Muscle of arm (tissue), 1 donor: ENCODE measurements at regions not wholly inside any gene's neighbourhood (a gene's known extent, or its start where the extent isn't known, plus 50 kb on each side); places are given as distances from the start of the nearest gene placed in this dataset.

Experiments
- DNase-seq: peaks from one replicate; pipeline ENCODE4 v3.0.0-alpha.2; 2013

DNA sequence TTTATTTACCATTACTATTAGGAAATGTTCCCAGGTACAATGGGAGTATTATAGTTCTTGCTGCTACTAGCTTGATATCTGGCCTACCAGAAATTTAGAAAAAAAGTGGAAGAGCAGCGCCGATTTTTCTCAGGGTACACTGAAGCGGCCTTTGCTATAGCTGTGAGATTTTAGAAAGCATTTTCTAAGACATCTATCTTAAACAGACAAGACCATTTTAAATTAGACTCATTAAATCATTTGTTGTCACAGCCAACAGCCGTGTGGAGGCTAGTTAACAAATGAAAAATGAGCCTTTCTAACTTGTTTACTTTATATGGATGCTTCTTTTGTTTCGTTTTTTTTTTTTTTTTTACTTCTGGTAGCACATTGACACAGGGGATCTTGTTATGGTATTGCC, 183.2 kb upstream of the ZRANB2 start:
- DNase-seq, result no peak

DNA sequence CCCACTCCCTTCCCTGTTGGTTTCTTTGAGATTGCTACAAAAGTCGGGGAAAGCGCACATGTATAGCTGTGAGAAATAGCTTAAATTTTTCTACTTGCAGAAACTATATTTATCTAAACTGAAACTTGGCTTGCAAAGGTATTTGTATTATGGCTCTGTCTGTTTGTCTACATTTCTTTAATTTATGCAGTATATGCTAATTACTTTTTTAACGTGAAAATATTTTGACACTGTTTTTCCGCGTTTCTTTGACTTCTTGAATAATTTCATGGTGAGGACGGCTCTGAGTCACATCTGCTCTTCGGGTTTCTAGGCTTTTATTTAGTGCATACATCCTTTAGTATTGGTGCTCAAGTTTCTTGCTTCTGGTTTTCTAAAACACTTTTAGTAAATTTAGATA, 182.1 kb upstream of the ZRANB2 start:
- no peak for DNase-seq

DNA sequence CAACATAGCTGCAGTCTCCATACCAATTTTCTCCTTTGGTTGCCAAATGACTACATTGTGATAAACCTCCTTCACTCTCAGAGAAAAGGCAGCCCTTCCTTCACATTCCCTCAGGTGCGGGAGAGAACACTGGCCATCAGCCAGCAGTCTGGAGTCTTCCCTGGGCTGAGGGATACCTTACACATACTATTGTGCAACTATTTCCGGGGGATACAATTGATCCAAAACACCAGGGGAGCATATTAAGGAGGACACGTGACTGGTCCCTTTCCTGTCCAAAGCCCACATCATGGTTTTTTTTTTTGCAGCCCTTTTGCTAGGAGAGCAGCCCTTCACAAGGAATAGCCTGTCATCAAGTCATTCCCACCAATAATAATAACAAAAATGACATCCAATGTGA, 172.1 kb upstream of the ZRANB2 start:
- DNase-seq, result no peak

DNA sequence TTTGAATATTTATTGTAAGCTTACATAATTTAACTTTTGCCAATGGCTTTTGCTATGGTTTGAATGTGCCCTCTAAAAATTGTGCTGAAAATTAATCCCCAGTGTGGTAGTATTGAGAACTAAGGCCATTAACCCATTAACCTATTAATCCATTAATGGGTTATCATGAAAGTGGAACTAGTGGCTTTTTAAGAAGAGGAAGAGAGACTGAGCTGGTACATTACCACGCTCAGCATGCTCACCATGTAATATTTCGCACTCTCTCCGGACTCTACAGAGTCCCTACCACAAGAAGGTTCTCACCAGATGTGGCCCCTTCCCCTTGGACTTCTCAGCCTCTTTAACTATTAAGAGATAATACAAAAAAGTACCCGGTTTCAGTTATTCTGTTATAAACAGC, 164.4 kb upstream of the ZRANB2 start:
- no peak for DNase-seq

DNA sequence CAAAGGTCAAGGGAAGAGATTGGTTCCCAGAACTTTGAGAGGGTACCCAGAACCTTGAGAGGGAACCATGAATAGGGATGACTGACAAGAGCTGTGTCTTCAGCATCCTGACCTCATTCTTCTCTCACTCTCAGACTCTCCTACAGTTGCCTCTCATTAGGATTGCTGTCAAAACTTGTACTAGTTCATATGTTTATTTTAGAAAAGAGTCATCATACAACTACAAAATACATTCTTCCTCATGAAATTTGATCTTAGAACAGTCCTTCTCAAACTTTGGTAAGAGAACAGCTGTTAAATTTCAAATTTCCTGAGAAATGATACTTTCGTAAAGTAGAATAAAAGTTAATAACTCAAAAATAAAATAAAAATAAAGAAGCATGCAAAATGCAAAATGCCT, 161.4 kb upstream of the ZRANB2 start:
- DNase-seq, result no peak

DNA sequence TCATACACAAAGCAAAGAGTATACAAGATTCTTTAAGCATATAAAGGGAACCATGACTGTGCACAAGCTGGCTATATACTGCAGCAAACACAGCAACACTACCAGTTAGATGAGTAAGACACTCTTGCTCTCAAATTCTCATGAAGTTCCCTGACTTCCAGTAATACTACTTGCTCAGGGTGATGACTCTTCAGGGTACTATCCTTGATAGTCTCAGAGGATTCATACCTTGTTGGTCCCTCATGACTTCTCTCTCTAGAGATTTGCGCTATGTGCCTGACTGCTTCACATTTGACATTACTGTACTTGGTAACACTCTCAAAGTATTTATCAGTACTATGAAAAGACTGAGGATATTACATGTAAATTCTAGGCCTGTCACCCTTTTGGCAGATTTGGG, 159.8 kb upstream of the ZRANB2 start:
- DNase-seq, result no peak

DNA sequence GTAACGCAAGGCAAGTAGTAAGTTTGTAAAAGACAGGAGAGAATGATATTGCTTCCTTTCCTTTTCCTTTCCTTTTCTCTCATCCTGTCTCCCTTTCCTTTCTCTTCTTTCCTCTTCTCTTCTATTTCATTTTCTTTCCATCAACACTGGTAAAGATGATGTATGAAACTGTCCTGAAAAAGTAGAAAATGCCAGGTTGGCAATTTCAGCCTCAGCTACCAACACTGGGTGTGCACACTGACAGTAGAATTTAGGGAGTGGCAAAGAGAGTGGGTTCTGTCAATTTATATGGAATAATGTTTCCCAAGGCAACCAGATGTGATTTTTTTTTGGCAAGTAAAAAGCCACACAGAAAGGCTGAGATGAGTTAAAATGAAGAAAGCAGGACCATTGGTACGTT, 155.7 kb upstream of the ZRANB2 start:
- DNase-seq, result no peak

DNA sequence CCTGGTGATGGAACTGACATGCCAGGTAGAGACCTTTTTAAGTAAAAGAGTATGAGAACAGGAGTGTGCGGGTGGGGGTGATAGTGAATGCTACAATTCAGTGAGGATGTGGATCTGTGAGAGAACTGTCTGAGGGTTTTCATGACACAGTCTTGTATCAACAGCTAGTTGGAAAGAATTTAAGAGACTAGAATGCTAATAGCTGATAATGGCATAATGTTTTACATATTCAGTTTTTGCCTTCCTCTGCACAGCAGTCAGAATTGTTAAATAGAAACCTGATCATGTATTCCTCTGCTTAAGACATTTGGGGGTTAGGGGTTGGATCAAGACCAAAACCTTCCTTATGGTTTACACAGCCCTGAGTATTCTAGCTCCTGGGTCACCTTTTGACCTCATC, 152.8 kb upstream of the ZRANB2 start:
- DNase-seq, result no peak

DNA sequence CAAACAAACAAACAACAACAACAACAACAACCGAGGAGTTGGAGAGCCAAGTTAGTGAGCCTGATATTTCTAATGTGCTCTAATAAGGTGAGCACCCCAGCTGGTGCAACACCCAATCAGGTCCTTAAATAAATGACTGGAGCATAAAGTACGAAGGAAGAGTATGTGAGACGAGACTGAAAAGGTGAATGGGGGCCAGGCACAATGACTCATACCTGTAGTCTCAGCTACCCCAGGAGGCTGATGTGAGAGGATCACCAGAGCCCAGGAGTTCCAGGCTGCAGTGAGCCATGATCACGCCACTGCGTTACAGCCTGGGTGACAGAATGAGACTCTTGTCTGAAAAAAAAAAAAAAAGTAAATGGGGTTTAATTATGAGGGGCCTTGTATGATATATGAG, 152.0 kb upstream of the ZRANB2 start:
- no peak for DNase-seq

DNA sequence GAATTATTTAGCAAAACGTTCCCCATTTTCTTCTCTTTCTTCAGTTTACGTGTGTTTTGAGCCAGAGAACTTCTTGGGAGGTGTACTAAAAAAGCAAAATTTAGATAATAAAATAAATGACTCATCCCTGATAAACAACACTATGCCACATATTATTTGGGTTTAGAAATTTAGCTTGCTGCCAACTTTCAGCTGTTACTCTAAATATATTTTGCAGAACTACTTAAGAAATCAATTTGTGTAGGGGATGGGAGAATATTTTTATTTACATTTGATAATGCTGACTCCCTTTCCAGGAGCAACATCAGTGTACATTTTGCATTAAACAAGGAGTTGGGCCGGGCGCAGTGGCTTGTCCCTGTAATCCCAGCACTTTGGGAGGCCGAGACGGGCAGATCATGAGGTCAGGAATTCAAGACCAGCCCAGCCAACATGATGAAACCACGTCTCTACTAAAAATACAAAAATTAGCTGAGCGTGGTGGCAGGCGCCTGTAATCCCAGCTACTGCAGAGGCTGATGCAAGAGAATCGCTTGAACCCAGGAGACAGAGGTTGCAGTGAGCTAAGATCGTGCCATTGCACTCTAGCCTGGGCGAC, 151.4 kb upstream of the ZRANB2 start:
- DNase-seq, result no peak

DNA sequence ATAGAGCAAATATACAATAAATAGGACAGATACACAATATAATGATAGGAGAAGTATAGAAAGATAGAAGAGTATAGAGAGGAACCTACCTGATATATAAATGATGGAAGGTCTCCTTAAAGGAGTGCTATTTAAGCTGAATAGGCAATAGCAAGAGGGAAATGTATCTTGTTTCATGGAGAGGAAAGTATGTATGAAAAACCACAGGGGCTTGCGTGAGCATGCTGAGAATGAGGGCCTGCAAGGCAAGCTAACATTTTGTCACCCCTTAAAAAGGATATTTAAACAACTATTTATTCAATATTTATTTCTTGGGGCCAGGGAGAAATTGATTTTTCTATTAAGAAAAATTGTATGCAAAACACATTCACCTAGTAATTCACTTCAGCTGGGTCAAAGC, 150.9 kb upstream of the ZRANB2 start:
- DNase-seq, result no peak

DNA sequence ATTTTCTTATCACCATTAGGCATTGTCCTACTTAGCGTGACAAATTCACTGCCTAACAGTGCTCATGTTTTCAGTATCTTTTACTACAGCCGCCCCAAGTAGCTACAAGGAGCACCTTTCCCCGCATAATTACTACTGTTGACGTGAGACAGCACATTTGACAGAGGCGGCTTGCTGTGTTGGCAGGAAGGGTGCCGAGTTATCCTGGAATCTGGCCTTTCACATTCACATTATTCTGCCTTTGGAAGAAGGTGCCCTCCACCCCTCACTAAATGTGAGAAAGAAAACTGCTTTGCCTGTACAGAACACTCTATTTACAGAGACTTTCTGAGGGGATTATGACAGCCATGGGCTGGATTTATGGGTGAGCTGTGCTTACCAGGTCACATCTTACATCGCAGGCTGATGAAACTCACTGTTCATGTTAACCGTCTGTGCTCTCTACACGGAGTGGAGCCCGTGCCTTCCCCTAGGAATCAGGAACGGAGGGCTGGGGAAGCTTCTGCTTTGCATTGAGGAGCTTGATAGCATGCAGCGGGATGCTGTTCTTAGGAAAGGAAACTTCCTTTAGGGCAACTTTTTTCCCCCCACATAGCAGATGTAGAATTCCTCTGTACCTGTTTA, 148.0 kb upstream of the ZRANB2 start:
- DNase-seq, result no peak

DNA sequence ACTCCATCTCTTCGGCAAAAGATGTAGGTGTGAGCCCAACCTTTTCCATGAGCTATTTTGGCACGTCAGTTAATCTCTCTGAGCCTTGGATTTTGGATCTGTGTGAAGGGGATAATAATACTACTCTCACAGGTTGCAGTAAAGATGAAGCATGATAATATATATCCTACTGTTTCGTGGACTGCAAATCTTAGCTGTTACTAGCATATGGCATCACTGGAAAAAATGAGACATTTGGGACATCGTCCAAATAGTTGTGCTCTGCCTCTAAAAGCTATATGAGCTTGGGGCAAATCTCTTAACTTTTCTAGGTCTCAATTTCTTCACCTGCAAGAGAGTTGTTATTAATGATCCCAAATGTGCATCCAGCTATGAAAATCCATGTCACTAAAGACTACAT, 147.4 kb upstream of the ZRANB2 start:
- no peak for DNase-seq

DNA sequence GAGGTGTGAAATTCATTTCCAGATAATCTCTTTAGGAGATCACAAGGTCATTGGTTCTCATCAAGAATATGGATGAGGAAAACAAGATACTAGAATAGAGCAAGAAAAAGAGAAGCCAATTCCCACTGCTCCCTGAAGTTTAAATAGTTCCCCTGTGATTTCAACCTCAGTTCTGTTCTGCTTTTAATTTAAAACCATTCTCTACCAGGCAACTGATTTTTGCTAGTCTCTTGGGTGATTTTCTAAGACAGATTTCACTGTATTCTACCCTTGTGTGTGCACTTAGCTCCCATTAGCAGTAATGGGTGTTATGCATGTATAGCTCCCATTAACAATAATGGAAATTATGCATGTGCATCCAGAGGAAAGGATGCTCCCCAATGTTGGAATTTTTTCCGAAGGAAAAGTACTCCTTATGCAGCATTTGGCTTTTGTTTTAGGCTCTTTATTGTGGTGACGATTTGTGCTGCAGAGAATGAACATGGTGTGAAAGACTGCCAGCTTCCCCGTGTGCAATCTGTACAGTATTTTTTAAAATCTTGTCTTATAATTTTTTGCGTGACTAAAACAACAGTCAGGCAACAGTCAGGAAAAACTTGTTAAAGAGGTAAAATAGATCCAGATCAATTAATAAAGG, 144.0 kb upstream of the ZRANB2 start:
- DNase-seq, result no peak

DNA sequence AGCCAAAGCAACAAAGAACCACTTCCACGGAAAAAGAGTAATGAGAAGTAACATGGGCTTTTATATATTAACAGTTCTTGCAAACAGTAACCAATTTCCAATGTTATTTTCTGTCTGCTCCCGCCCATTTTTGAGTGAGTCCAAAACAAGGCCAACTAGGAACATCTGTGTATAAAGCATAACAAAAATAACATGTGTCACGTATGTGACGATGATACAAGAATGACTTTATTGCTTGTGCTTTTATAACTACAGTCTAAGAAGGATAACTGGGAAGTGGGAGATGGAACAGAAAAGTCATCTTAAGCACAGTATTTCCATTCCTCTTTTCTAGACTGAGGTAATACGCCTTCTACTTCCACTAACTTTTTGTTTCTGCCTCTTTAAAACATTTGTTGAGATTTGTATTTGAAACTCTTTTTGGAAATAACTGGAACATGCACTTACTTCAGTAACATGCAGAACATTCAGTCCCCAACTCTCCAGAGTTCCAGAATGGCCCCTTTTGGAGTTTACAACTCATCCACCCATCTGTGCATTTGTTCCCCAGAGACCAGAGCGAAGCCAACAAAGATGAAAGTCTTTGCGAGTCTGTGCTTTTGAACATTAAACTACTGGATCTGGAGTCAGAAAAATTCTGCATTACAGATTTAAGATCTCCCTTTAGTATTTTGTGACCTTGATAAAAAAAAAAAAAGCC, 143.0 kb upstream of the ZRANB2 start:
- peak; percentile 23 for DNase-seq

DNA sequence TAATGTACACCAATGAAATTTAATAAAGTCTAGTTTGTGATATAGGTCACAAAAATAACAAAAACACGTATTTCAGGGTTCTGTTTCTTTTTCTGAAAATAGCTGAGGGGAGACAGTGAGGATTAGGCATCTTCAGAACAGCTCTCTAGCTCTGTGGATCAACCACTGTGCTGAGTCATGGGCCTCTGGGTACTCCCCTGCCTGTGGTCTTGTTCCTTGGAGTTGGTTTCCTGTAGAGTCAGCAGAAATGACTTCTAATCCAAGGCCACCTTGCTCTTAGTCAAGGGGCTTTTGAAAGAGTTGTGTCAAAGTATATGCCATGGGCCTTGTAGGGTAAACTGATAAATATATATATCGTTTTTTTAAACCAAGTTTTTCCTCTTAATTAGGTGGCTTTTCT, 141.8 kb upstream of the ZRANB2 start:
- DNase-seq, result no peak

DNA sequence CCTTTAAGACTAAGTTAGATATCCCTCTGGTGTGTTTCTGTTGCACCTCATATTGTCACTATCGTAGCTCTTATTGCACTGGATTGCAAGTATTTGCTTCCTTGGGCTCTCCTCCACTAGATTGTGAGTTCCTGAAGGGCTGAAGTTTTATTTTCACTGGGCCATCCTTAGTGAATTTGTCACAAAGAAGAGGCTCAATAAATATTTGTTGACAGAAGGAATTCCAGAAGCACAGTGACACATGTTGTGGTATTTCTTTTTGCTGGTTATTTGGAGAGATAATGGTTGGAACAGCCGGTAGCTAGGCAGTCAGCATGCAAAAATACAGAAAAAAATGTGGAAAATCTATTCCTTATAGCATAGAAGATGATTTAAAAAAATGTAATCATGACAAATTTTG, 129.9 kb upstream of the ZRANB2 start:
- no peak for DNase-seq

DNA sequence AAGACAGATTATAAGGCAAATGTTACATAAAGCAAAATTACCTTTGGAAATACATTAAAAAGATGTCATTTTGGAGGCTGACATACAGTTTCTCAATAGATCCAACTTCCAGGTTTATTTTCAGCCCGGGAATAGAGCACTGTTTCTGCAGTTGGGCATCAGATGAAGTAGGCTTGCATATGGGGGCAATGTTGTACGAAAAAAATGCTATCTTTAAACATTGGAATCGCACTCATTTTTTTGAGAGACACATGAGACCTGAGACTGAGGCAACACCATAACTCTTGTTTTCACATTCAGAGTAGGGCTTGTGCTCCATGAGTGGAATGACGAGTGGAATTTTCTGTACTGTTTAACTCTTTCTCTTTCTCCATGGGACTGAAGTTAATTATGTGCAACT, 122.4 kb upstream of the ZRANB2 start:
- no peak for DNase-seq

DNA sequence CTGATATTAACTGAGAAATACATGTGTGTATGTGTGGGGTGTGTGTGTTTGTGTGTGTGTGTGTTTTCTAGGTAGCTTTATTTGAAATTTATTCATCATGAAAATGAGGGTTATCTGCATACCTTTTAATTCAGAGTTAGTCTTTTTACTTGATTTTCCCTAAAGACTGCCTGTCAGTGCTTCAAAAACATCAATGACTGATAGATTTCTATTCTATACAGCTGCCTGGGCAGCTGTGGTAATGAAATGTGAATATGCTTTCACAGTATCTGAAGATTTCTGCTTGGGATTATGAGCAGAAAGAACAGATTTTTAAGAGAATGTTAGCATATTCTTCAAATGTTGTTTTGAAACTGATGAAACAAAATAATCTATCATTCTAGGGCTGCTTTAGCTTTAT, 119.7 kb upstream of the ZRANB2 start:
- DNase-seq, result no peak

DNA sequence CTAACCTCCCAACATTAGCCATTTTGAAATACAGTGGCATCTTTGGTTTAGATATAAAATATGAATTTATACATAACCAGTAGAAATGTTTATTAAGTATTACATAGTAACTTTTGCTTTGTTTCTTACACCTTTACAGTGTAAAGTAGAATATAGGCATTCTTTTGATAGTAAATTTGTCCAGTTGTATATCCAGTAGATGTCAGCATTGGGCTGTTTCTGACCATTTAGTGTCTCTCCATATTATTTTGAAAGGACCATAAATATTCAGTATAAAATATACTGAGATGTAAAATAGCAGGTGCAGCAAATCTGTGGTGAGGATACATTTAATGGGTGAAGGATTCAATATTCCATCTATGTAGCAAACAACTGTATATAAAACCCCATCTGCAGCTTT, 115.8 kb upstream of the ZRANB2 start:
- peak; percentile 31 for DNase-seq

DNA sequence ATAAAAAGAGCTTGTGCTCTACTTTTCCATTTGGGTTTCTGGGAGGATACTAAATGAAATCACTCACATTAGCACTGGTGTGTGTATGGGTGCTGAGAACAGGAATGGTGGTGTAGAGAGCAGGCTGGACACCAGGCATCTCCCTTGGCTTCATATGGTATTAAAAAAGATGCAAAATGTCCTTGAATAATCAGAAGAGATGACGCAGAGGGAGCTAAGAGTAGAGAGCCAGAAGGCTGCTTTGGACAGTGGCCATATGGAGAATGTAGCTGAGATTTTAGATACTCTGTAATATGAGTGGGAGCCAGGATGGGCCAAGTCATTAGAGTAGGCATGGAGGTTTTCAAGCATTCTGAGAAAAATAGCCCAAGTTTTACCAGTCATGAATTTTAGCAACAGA, 112.3 kb upstream of the ZRANB2 start:
- DNase-seq, result no peak

DNA sequence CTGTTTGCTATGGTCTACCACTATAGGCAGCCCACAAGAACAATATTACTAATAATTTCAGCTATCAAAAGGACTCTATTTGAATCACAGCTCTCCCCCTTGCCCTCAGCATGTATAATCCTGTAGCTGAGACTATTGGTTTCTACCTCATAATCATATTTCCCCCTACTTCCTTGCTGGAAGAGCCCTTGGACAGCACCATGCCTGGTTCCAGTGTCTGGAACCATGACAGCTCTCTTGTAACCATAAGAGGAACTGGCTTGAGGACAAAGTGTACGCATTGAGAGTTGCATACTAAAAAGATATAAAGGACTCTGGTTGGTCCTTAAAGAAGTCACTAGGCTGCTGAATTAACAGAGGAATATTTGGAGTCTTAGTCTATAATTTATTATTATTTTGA, 110.7 kb upstream of the ZRANB2 start:
- no peak for DNase-seq

DNA sequence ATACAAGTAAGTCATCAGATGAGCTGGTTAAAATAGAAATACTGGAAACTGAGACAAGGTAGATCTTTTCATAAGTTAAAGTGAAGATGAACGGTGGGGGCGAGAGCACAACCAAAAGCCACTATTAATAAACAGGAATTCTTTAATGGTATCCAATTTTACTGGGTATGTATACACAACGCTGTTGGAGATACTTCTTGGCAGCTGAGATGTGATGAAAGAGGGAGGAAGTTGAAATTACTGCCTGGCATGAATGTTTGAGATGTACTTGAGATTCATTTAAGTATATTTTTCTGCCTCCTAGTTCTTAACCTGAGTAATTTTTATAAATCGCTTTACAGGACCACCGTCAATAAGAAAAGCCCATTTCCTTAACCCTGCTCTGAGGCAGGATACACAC, 110.0 kb upstream of the ZRANB2 start:
- DNase-seq, result no peak
